Prostate gland (tissue), 2 donors: ENCODE measurements at regions not wholly inside any gene's neighbourhood (a gene's known extent, or its start where the extent isn't known, plus 50 kb on each side); places are given as distances from the start of the nearest gene placed in this dataset.

ENCODE experiments used
- CTCF ChIP-seq, 4 experiments: fragments of 200-600 bp in 2 of 4; fragments of 450-650 bp in 2 of 4; sonication (generic) in 2 of 4; IDR thresholded peaks; 1 replicate in 3 of 4; 2 replicates in 1 of 4; pipeline ENCODE4 v1.5.1; 2016 to 2019; ENCODE audit warnings: antibody characterized with exemption in 4 of 4, mild to moderate bottlenecking in 2 of 4, moderate library complexity in 2 of 4
- POLR2A ChIP-seq: fragments of 450-650 bp; IDR thresholded peaks from one replicate; pipeline ENCODE4 v1.6.1; 2016; ENCODE audit warnings: antibody characterized with exemption, mild to moderate bottlenecking

- TF ChIP-seq CTCF (IDR thresholded peaks at IDR 0.05) (no peak), POLR2A (no peak)
Observed at GRCh38 chr2:195333869-195334268, 323.2 kb upstream of the SLC39A10 start.
